ENCODE measurements at regions not wholly inside any gene's neighbourhood (a gene's known extent, or its start where the extent isn't known, plus 50 kb on each side); places are given as distances from the start of the nearest gene placed in this dataset.

- ChIA-PET POLR2A (ENCODE audit: low non-redundant PET) (no interaction called here), CTCF (no interaction called here)
- TF ChIP-seq CTCF (conservative IDR thresholded peaks at IDR 0.05; ENCODE audit: low read depth, low read length): no peak
- no peak for TF ChIP-seq EZH2 (IDR thresholded peaks at IDR 0.05; ENCODE audit: borderline replicate concordance, low read depth, low read length, poor library complexity, severe bottlenecking)
- Histone ChIP-seq H3K9me3 (ENCODE audit: low read depth, low read length, poor library complexity, severe bottlenecking) (no peaks in the 10 kb centered on the region), H3K36me3 (ENCODE audit: insufficient read depth, low read length, poor library complexity, severe bottlenecking) (no peaks in the 10 kb centered on the region), H3K4me3 (ENCODE audit: low read depth, low read length, poor library complexity, severe bottlenecking) (no peak overlapping the region), H3K27ac (ENCODE audit: low read depth, low read length, poor library complexity, severe bottlenecking) (no peak overlapping the region), H3K27me3 (replicated peaks; ENCODE audit: insufficient read depth, low read depth, low read length, poor library complexity) (no peaks in the 10 kb centered on the region), H3K4me1 (ENCODE audit: insufficient read depth, low read length, poor library complexity, severe bottlenecking) (no peaks in the 10 kb centered on the region)
- BruUV-seq (replicated peaks): no TSS peak
- intact Hi-C loops (cut with micrococcal nuclease; ENCODE audit: unreplicated experiment): no loop called here
- DNase-seq (ENCODE audit: low spot score): no peak
Measured at GRCh38 chr2:36146765-36147164, 208.8 kb upstream of the CRIM1 start.

GRCh38 chr2:36140391-36140790 lies 215.2 kb upstream of the CRIM1 start:
- no peak overlapping the region for H3K27ac ChIP-seq (ENCODE audit: low read depth, low read length, poor library complexity, severe bottlenecking)
- no peaks in the 10 kb centered on the region for H3K9me3 ChIP-seq (ENCODE audit: low read depth, low read length, poor library complexity, severe bottlenecking)
- intact Hi-C loops (cut with micrococcal nuclease; ENCODE audit: unreplicated experiment): no loop called here
- H3K27me3 ChIP-seq (replicated peaks; ENCODE audit: insufficient read depth, low read depth, low read length, poor library complexity): no peaks in the 10 kb centered on the region
- no peaks in the 10 kb centered on the region for H3K4me1 ChIP-seq (ENCODE audit: insufficient read depth, low read length, poor library complexity, severe bottlenecking)
- no peak for TF ChIP-seq CTCF (conservative IDR thresholded peaks at IDR 0.05; ENCODE audit: low read depth, low read length)
- no peaks in the 10 kb centered on the region for H3K36me3 ChIP-seq (ENCODE audit: insufficient read depth, low read length, poor library complexity, severe bottlenecking)
- POLR2A ChIA-PET (ENCODE audit: low non-redundant PET): no interaction called here
- no peak overlapping the region for H3K4me3 ChIP-seq (ENCODE audit: low read depth, low read length, poor library complexity, severe bottlenecking)
- no TSS peak for BruUV-seq (replicated peaks)
- DNase-seq (ENCODE audit: low spot score): no peak
- CTCF ChIA-PET: no interaction called here

- no peaks in the 10 kb centered on the region for H3K4me1 ChIP-seq (ENCODE audit: insufficient read depth, low read length, poor library complexity, severe bottlenecking)
- H3K27me3 ChIP-seq (replicated peaks; ENCODE audit: insufficient read depth, low read depth, low read length, poor library complexity): no peaks in the 10 kb centered on the region
- intact Hi-C loops (cut with micrococcal nuclease; ENCODE audit: unreplicated experiment): no loop called here
- ChIA-PET CTCF (no interaction called here), POLR2A (ENCODE audit: low non-redundant PET) (no interaction called here)
- no peaks in the 10 kb centered on the region for H3K36me3 ChIP-seq (ENCODE audit: insufficient read depth, low read length, poor library complexity, severe bottlenecking)
- no peak for TF ChIP-seq EZH2 (IDR thresholded peaks at IDR 0.05; ENCODE audit: borderline replicate concordance, low read depth, low read length, poor library complexity, severe bottlenecking)
- TF ChIP-seq CTCF (conservative IDR thresholded peaks at IDR 0.05; ENCODE audit: low read depth, low read length): no peak
- H3K9me3 ChIP-seq (ENCODE audit: low read depth, low read length, poor library complexity, severe bottlenecking): no peaks in the 10 kb centered on the region
- DNase-seq (ENCODE audit: low spot score): no peak
- H3K27ac ChIP-seq (ENCODE audit: low read depth, low read length, poor library complexity, severe bottlenecking): no peak overlapping the region
- BruUV-seq (replicated peaks): no TSS peak
- H3K4me3 ChIP-seq (ENCODE audit: low read depth, low read length, poor library complexity, severe bottlenecking): no peak overlapping the region
Measured at GRCh38 chr2:36137612-36138011, 218.0 kb upstream of the CRIM1 start.
